PFSK-1 (cell line): ENCODE measurements at regions not wholly inside any gene's neighbourhood (a gene's known extent, or its start where the extent isn't known, plus 50 kb on each side); places are given as distances from the start of the nearest gene placed in this dataset.

Experiments used
- FOXP2 ChIP-seq: optimal IDR thresholded peaks from 2 replicates; pipeline ENCODE3; 2011; ENCODE audit warnings: borderline replicate concordance, control low read depth, inconsistent platforms; ENCODE audit not compliant: insufficient read depth; ENCODE audit errors: extremely low read length, extremely low read depth
- POLR2AphosphoS5 ChIP-seq: IDR thresholded peaks from 2 replicates; pipeline ENCODE4 v1.6.1; 2012; ENCODE audit warnings: low read depth, mild to moderate bottlenecking, control low read depth, low read length, moderate library complexity
- REST ChIP-seq, 2 experiments: IDR thresholded peaks; 2 replicates each; pipeline versions ENCODE4 v1.6.1 to v1.8.0; 2011 to 2012; ENCODE audit warnings: low read depth in 2 of 2, low read length in 2 of 2, control low read depth in 1 of 2, inconsistent platforms in 1 of 2, mild to moderate bottlenecking in 1 of 2, moderate library complexity in 1 of 2; ENCODE audit not compliant: insufficient read depth in 1 of 2
- SIN3A ChIP-seq: IDR thresholded peaks from 2 replicates; pipeline ENCODE4 v1.6.1; 2012; ENCODE audit warnings: mild to moderate bottlenecking, low read length, moderate library complexity, borderline replicate concordance; ENCODE audit not compliant: insufficient read depth
- TAF1 ChIP-seq: IDR thresholded peaks from 2 replicates; pipeline ENCODE4 v1.6.1; 2012; ENCODE audit warnings: low read length, control low read depth, borderline replicate concordance; ENCODE audit not compliant: insufficient read depth

GRCh38 chr18:1593091-1593490 lies 688.4 kb downstream of the ADCYAP1 start:
- TF ChIP-seq FOXP2 (no peak), POLR2AphosphoS5 (no peak), REST (IDR thresholded peaks at IDR 0.05; ENCODE audit: insufficient read depth in 1 of 2, low read depth in 2 of 2, low read length in 2 of 2) (no peak), TAF1 (no peak), SIN3A (no peak)

GRCh38 chr18:1595195-1595594 lies 690.5 kb downstream of the ADCYAP1 start:
- no peak for TF ChIP-seq FOXP2
- TF ChIP-seq POLR2AphosphoS5 = no peak
- TF ChIP-seq TAF1 = no peak
- no peak for TF ChIP-seq REST (IDR thresholded peaks at IDR 0.05; ENCODE audit: insufficient read depth in 1 of 2, low read depth in 2 of 2, low read length in 2 of 2)
- no peak for TF ChIP-seq SIN3A

GRCh38 chr18:1599196-1599595 lies 694.5 kb downstream of the ADCYAP1 start:
- no peak for TF ChIP-seq TAF1
- TF ChIP-seq REST (IDR thresholded peaks at IDR 0.05; ENCODE audit: insufficient read depth in 1 of 2, low read depth in 2 of 2, low read length in 2 of 2) = no peak
- no peak for TF ChIP-seq SIN3A
- TF ChIP-seq FOXP2 = no peak
- no peak for TF ChIP-seq POLR2AphosphoS5

DNA sequence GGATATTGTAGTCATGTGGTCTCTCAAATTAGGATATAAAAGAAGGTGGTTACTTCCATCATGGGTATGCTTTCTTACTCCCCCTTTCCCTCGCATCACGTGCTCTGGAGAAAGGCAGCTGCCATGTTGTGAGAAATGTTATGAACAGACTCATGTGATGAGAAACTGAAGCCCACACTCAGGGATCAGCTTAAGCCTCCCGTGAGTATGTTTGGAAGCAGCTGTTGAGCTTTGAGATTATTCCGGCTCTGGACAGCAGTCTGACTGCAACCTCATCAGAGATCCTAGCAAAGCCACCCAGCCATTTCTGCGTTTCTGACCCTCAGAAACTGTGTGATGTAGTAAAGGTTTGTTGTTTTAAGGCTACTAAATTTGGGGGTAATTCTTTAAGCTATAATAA lies 700.1 kb downstream of the ADCYAP1 start:
- TF ChIP-seq FOXP2 = no peak
- TF ChIP-seq SIN3A = no peak
- TF ChIP-seq REST (IDR thresholded peaks at IDR 0.05; ENCODE audit: insufficient read depth in 1 of 2, low read depth in 2 of 2, low read length in 2 of 2) = no peak
- no peak for TF ChIP-seq TAF1
- TF ChIP-seq POLR2AphosphoS5 = no peak

- no peak for TF ChIP-seq REST (IDR thresholded peaks at IDR 0.05; ENCODE audit: insufficient read depth in 1 of 2, low read depth in 2 of 2, low read length in 2 of 2)
- no peak for TF ChIP-seq POLR2AphosphoS5
- TF ChIP-seq FOXP2 = no peak
- no peak for TF ChIP-seq TAF1
- TF ChIP-seq SIN3A = no peak
Observed at GRCh38 chr18:1618364-1618763, 713.7 kb downstream of the ADCYAP1 start.
